PC-3 (cell line): ENCODE measurements at regions not wholly inside any gene's neighbourhood (a gene's known extent, or its start where the extent isn't known, plus 50 kb on each side); places are given as distances from the start of the nearest gene placed in this dataset.
A peak's percentile ranks its signal among the peaks of the same experiment; 100 is the strongest.

Experiments used
- ATAC-seq: fragments of 200-7000 bp; cut with Tn5 transposase; 2 replicates; pipeline ENCODE4 v1.9.1; 2020; ENCODE audit warnings: mild to moderate bottlenecking, moderate library complexity
- BruUV-seq: library from RNA; stranded (reverse); fragments of 400-500 nt; replicated peaks from 2 replicates; lab custom pipeline; 2021; lab: Mats Ljungman, UMichigan
- CTCF ChIA-PET: fragments of 300-600 bp; sonication (Branson Sonifier 250); formaldehyde crosslinking; loops from one replicate; lab custom pipeline; 2022; ENCODE audit warnings: antibody characterized with exemption; lab: Charles Lee
- POLR2A ChIA-PET: fragments of 300-600 bp; sonication (Branson Sonifier 250); formaldehyde crosslinking; loops from one replicate; lab custom pipeline; 2022; ENCODE audit warnings: antibody characterized with exemption; ENCODE audit not compliant: unreplicated experiment; lab: Charles Lee
- DNase-seq: peaks from one replicate; pipeline ENCODE4 v3.0.0-alpha.2; 2015
- H2AFZ ChIP-seq: fragments of 300-600 bp; sonication (generic); 2 replicates; pipeline ENCODE4 v1.6.0; 2016; ENCODE audit warnings: antibody characterized with exemption, low read length
- H3F3A ChIP-seq: fragments of 300-600 bp; sonication (generic); one replicate; pipeline ENCODE4 v1.6.0; 2017; ENCODE audit warnings: antibody characterized with exemption, low read length, control low read depth, mild to moderate bottlenecking; ENCODE audit not compliant: unreplicated experiment
- H3K27ac ChIP-seq: fragments of 300-600 bp; sonication (generic); 2 replicates; pipeline ENCODE4 v1.5.1; 2016; ENCODE audit warnings: mild to moderate bottlenecking, low read length
- H3K27me3 ChIP-seq: fragments of 300-600 bp; sonication (generic); 2 replicates; pipeline ENCODE4 v1.6.1; 2016; ENCODE audit warnings: low read length, mixed read lengths
- H3K36me3 ChIP-seq: fragments of 300-600 bp; sonication (generic); 2 replicates; pipeline ENCODE4 v1.6.1; 2016; ENCODE audit warnings: low read depth, mixed run types, low read length, mixed read lengths
- H3K4me1 ChIP-seq: fragments of 300-600 bp; sonication (generic); 2 replicates; pipeline ENCODE4 v1.5.1; 2016; ENCODE audit warnings: low read length; ENCODE audit not compliant: insufficient read depth
- H3K4me2 ChIP-seq: fragments of 300-600 bp; sonication (generic); 2 replicates; pipeline ENCODE4 v1.6.0; 2016; ENCODE audit warnings: low read length
- H3K4me3 ChIP-seq: fragments of 300-600 bp; sonication (generic); 2 replicates; pipeline ENCODE4 v1.5.1; 2016; ENCODE audit warnings: mild to moderate bottlenecking, low read length, mixed read lengths
- H3K79me2 ChIP-seq: fragments of 300-600 bp; sonication (generic); 2 replicates; pipeline ENCODE4 v1.6.1; 2017; ENCODE audit warnings: low read length, mixed read lengths
- H3K9ac ChIP-seq: fragments of 300-600 bp; sonication (generic); 2 replicates; pipeline ENCODE4 v1.6.0; 2016; ENCODE audit warnings: mild to moderate bottlenecking, low read length
- H3K9me2 ChIP-seq: fragments of 300-600 bp; sonication (generic); replicated peaks from 2 replicates; pipeline ENCODE4 v1.6.1; 2016; ENCODE audit warnings: mixed run types, low read length, mixed read lengths
- H3K9me3 ChIP-seq: fragments of 300-600 bp; sonication (generic); 2 replicates; pipeline ENCODE4 v1.6.1; 2016; ENCODE audit warnings: low read length, mixed read lengths
- H4K20me1 ChIP-seq: fragments of 300-600 bp; sonication (generic); 2 replicates; pipeline ENCODE4 v1.6.1; 2016; ENCODE audit warnings: low read length, mixed read lengths
- EZH2 ChIP-seq: fragments of 300-600 bp; sonication (generic); IDR thresholded peaks from one replicate; pipeline ENCODE4 v1.6.1; 2017; ENCODE audit warnings: antibody characterized with exemption, mild to moderate bottlenecking, low read length; ENCODE audit not compliant: unreplicated experiment
- EZH2phosphoT487 ChIP-seq: fragments of 300-600 bp; sonication (generic); IDR thresholded peaks from 2 replicates; pipeline ENCODE4 v1.6.1; 2018; ENCODE audit warnings: mild to moderate bottlenecking, antibody characterized with exemption, low read length, borderline replicate concordance
- intact Hi-C: fragments of 100-400 bp; cut with micrococcal nuclease; formaldehyde crosslinking; loops from 2 replicates; pipeline ENCODE4 v1.9.0; 2023
- TF ChIP-seq, protein P1 (sequence below): fragments of 300-600 bp; sonication (generic); conservative IDR thresholded peaks from 2 replicates; pipeline ENCODE4 v1.5.1; 2017; ENCODE audit warnings: antibody characterized with exemption, low read depth, mild to moderate bottlenecking, low read length

DNA sequence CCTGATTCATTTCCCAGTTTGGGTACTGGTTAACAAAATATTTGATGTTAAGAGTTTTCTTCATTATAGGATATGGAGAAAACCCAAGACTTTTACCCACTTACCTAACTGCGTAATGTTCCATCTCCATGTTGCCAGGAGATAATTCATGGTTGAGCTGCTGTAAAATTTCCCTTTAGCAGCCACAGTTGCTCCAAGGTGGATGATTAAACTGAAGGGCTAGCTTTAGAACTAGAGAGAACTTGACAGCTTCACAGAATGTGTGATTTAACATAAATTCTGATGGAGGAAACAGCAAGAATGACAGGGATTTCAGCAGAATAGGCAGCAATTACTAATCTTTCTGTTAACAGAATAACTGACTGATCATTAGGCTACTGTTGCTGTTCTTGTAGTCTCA lies 236.1 kb downstream of the MEF2C start:
- Histone ChIP-seq H3K27ac (no peak overlapping the region), H3K9me2 (no peaks in the 10 kb centered on the region), H3K4me3 (no peak overlapping the region), H3K4me1 (peaks cover 11% of the 10 kb centered on the region), H3K36me3 (no peaks in the 10 kb centered on the region), H3K27me3 (no peaks in the 10 kb centered on the region), H3K4me2 (no peak overlapping the region), H3K9ac (no peak overlapping the region), H3F3A (no peaks in the 10 kb centered on the region), H4K20me1 (no peaks in the 10 kb centered on the region), H3K9me3 (no peaks in the 10 kb centered on the region), H3K79me2 (no peaks in the 10 kb centered on the region), H2AFZ (no peak overlapping the region)
- no peak for TF ChIP-seq EZH2
- TF ChIP-seq, protein P1, sequence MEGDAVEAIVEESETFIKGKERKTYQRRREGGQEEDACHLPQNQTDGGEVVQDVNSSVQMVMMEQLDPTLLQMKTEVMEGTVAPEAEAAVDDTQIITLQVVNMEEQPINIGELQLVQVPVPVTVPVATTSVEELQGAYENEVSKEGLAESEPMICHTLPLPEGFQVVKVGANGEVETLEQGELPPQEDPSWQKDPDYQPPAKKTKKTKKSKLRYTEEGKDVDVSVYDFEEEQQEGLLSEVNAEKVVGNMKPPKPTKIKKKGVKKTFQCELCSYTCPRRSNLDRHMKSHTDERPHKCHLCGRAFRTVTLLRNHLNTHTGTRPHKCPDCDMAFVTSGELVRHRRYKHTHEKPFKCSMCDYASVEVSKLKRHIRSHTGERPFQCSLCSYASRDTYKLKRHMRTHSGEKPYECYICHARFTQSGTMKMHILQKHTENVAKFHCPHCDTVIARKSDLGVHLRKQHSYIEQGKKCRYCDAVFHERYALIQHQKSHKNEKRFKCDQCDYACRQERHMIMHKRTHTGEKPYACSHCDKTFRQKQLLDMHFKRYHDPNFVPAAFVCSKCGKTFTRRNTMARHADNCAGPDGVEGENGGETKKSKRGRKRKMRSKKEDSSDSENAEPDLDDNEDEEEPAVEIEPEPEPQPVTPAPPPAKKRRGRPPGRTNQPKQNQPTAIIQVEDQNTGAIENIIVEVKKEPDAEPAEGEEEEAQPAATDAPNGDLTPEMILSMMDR, result no peak
- TF ChIP-seq EZH2phosphoT487, result no peak
- ChIA-PET POLR2A (no interaction called here), CTCF (interaction anchor here (1.0 kb wide), 1 partner anchor 506 kb away, joined by 4 read pairs; no protein-coding TSS in a partner anchor)
- ATAC-seq, result no peak
- intact Hi-C loops, result no loop called here
- BruUV-seq, result no TSS peak
- DNase-seq, result no peak

DNA sequence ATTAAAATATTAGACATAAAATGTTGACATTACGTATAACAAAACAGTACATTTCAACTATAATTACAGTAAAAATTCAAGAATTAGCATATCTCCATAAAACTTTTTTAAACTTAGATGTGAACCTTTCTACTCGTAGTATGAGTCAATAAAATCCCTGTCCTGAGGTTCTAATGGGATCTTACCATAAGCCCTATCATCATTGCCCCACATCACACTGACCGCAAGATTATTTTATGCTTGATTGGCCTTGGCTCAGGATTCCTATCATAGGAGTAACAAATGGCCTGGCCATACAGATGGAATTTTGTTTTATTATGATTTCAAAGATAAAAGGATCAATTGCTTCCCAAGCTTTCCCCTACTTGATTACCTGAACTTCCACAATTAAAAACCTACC lies 238.3 kb downstream of the MEF2C start:
- no peaks in the 10 kb centered on the region for H4K20me1 ChIP-seq
- no peak overlapping the region for H2AFZ ChIP-seq
- H3K79me2 ChIP-seq, result no peaks in the 10 kb centered on the region
- peaks cover 11% of the 10 kb centered on the region for H3K4me1 ChIP-seq
- no peaks in the 10 kb centered on the region for H3F3A ChIP-seq
- no peak for ATAC-seq
- H3K27me3 ChIP-seq, result no peaks in the 10 kb centered on the region
- no peaks in the 10 kb centered on the region for H3K36me3 ChIP-seq
- ChIA-PET CTCF (no interaction called here), POLR2A (no interaction called here)
- intact Hi-C loops, result no loop called here
- no peaks in the 10 kb centered on the region for H3K9me3 ChIP-seq
- H3K4me2 ChIP-seq, result no peak overlapping the region
- H3K9ac ChIP-seq, result no peak overlapping the region
- DNase-seq, result no peak
- TF ChIP-seq, protein P1, result no peak
- no peak for TF ChIP-seq EZH2
- TF ChIP-seq EZH2phosphoT487, result no peak
- H3K27ac ChIP-seq, result no peak overlapping the region
- no peaks in the 10 kb centered on the region for H3K9me2 ChIP-seq
- no TSS peak for BruUV-seq
- no peak overlapping the region for H3K4me3 ChIP-seq

DNA sequence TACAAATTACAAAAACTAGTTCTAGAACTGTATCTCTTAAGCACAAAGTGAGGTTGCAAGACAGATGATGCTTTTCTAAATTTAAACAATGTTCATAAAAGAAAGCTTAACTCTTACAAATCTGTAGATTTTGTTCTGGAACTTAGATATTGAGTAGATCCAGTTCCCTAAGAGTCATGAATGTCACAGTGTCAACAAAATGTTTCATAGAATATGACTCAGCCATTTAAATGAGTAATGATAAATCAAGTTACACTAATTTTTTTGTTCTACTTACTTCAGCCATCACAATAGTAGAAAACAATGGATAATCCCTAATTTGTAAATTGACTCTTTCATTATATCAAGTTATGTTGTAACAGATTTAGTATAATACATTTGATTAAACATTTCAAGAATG lies 239.7 kb downstream of the MEF2C start:
- H3K4me2 ChIP-seq, result no peak overlapping the region; the same call in 1 of the 2 replicates
- ATAC-seq (peak; percentile 84), DNase-seq (peak; percentile 69)
- no peaks in the 10 kb centered on the region for H3K36me3 ChIP-seq
- ChIA-PET POLR2A (interaction anchor here (0.6 kb wide), 1 partner anchor 16 kb away, joined by 5 read pairs; no protein-coding TSS in a partner anchor), CTCF (no interaction called here)
- H3K4me3 ChIP-seq, result no peak overlapping the region
- no TSS peak for BruUV-seq
- no peak overlapping the region for H2AFZ ChIP-seq
- no peaks in the 10 kb centered on the region for H3K79me2 ChIP-seq
- no peaks in the 10 kb centered on the region for H4K20me1 ChIP-seq
- peaks cover 11% of the 10 kb centered on the region for H3K4me1 ChIP-seq
- intact Hi-C loops, result no loop called here
- no peaks in the 10 kb centered on the region for H3K9me3 ChIP-seq
- H3K9me2 ChIP-seq, result no peaks in the 10 kb centered on the region
- H3K27me3 ChIP-seq, result no peaks in the 10 kb centered on the region
- no peak overlapping the region for H3K27ac ChIP-seq
- no peaks in the 10 kb centered on the region for H3F3A ChIP-seq
- no peak overlapping the region for H3K9ac ChIP-seq
- TF ChIP-seq, protein P1, result no peak
- no peak for TF ChIP-seq EZH2
- no peak for TF ChIP-seq EZH2phosphoT487
